HCT116 (cell line): ENCODE measurements at regions not wholly inside any gene's neighbourhood (a gene's known extent, or its start where the extent isn't known, plus 50 kb on each side); places are given as distances from the start of the nearest gene placed in this dataset.
"Not testable (repeated sequence)": the region's sequence is repeated elsewhere in the genome, so short reads cannot be mapped to it uniquely, and the experiment has no call there.

Source experiments
- ATAC-seq: fragments of 200-7000 bp; cut with Tn5 transposase; 2 replicates; pipeline ENCODE4 v1.9.1; 2020; ENCODE audit warnings: mild to moderate bottlenecking, moderate library complexity
- BruUV-seq: library from RNA; stranded (reverse); fragments of 400-500 nt; replicated peaks from 2 replicates; lab custom pipeline; 2021; lab: Mats Ljungman, UMichigan
- CTCF ChIA-PET: fragments of 300-600 bp; sonication (Branson Sonifier 250); formaldehyde crosslinking; loops from one replicate; lab custom pipeline; 2021; ENCODE audit warnings: antibody characterized with exemption; lab: Charles Lee
- POLR2A ChIA-PET: fragments of 300-600, 350-600 bp; sonication (Branson Sonifier 250); formaldehyde crosslinking; loops from one replicate; lab custom pipeline; 2021; ENCODE audit warnings: antibody characterized with exemption; lab: Charles Lee
- RAD21 ChIA-PET, 2 experiments: fragments of 300-600 bp; sonication (Branson Sonifier 250); formaldehyde crosslinking; loops; one replicate each; lab custom pipeline; 2023; ENCODE audit warnings: low total read pairs in 2 of 2; ENCODE audit not compliant: uncharacterized antibody in 2 of 2, unreplicated experiment in 2 of 2, low non-redundant PET in 1 of 2; lab: Charles Lee
- DNase-seq: peaks from one replicate; pipeline ENCODE4 v3.0.0-alpha.2; 2010; ENCODE audit warnings: low read depth, low spot score
- H2AFZ ChIP-seq: fragments of 200-600 bp; shearing (Covaris generic), sonication (generic); 2 replicates; pipeline ENCODE4 v1.6.1; 2017; ENCODE audit warnings: low read depth, mixed run types, mixed read lengths, antibody characterized with exemption, low read length; ENCODE audit not compliant: poor library complexity, severe bottlenecking
- H3K27ac ChIP-seq: 2 replicates; pipeline ENCODE4 v1.5.1; 2012; ENCODE audit warnings: low read depth, low read length
- H3K27me3 ChIP-seq: fragments of 200-600 bp; sonication (generic); 2 replicates; pipeline ENCODE4 v1.6.1; 2016; ENCODE audit warnings: mixed run types, low read length, mixed read lengths; ENCODE audit not compliant: insufficient read depth
- H3K36me3 ChIP-seq, 2 experiments: fragments of 200-500 bp in 1 of 2; fragments of 200-600 bp in 1 of 2; sonication (Bioruptor generic) in 1 of 2; sonication (generic) in 1 of 2; 2 replicates each; pipeline versions ENCODE4 v1.5.1 to v1.6.1; 2014 to 2016; ENCODE audit warnings: low read length in 2 of 2, inconsistent platforms in 1 of 2, mixed read lengths in 1 of 2, mixed run types in 1 of 2; ENCODE audit not compliant: insufficient read depth in 2 of 2, control insufficient read depth in 1 of 2
- H3K4me1 ChIP-seq, 2 experiments: fragments of 200-600 bp in 1 of 2; sonication (generic) in 1 of 2; 2 replicates each; pipeline versions ENCODE4 v1.5.1 to v1.6.1; 2012 to 2017; ENCODE audit warnings: low read length in 2 of 2, inconsistent platforms in 1 of 2, mild to moderate bottlenecking in 1 of 2, mixed read lengths in 1 of 2, mixed run types in 1 of 2, moderate library complexity in 1 of 2; ENCODE audit not compliant: insufficient read depth in 2 of 2, control insufficient read depth in 1 of 2
- H3K4me2 ChIP-seq: fragments of 200-600 bp; sonication (generic); 2 replicates; pipeline ENCODE4 v1.6.1; 2017; ENCODE audit warnings: mixed run types, low read length, mixed read lengths
- H3K4me3 ChIP-seq, 2 experiments: fragments of 200-600 bp in 1 of 2; sonication (generic) in 1 of 2; replicated peaks in 1 of 2; 2 replicates each; pipeline ENCODE4 v1.5.1; 2011 to 2016; ENCODE audit warnings: low read length in 2 of 2, control low read depth in 1 of 2, low read depth in 1 of 2, mild to moderate bottlenecking in 1 of 2, mixed read lengths in 1 of 2, mixed run types in 1 of 2
- H3K79me2 ChIP-seq: fragments of 200-600 bp; sonication (generic); 2 replicates; pipeline ENCODE4 v1.6.1; 2017; ENCODE audit warnings: mild to moderate bottlenecking, mixed run types, low read length, moderate library complexity, mixed read lengths; ENCODE audit not compliant: insufficient read depth
- H3K9ac ChIP-seq: fragments of 200-600 bp; sonication (generic); 2 replicates; pipeline ENCODE4 v1.6.1; 2016; ENCODE audit warnings: low read length, mixed read lengths
- H3K9me2 ChIP-seq: fragments of 200-600 bp; sonication (generic), shearing (Covaris generic); 2 replicates; pipeline ENCODE4 v1.6.1; 2017; ENCODE audit warnings: mixed run types, mild to moderate bottlenecking, moderate library complexity; ENCODE audit not compliant: insufficient read depth
- H3K9me3 ChIP-seq, 2 experiments: fragments of 200-500 bp in 1 of 2; fragments of 200-600 bp in 1 of 2; sonication (Bioruptor generic) in 1 of 2; sonication (generic) in 1 of 2; 2 replicates each; pipeline ENCODE4 v1.6.1; 2014 to 2017; ENCODE audit warnings: low read length in 2 of 2, mixed read lengths in 2 of 2, inconsistent platforms in 1 of 2, low read depth in 1 of 2, mild to moderate bottlenecking in 1 of 2, mixed run types in 1 of 2, moderate library complexity in 1 of 2; ENCODE audit not compliant: control insufficient read depth in 1 of 2, insufficient read depth in 1 of 2
- H4K20me1 ChIP-seq: fragments of 200-600 bp; sonication (generic), shearing (Covaris generic); 2 replicates; pipeline ENCODE4 v1.6.1; 2017; ENCODE audit warnings: mixed run types, mild to moderate bottlenecking, moderate library complexity; ENCODE audit not compliant: insufficient read depth
- EGR1 ChIP-seq: IDR thresholded peaks from 2 replicates; pipeline ENCODE4 v1.6.1; 2012; ENCODE audit warnings: low read depth
- ELF1 ChIP-seq: IDR thresholded peaks from 2 replicates; pipeline ENCODE4 v1.6.1; 2012; ENCODE audit warnings: low read depth, borderline replicate concordance
- EZH2 ChIP-seq: fragments of 200-600 bp; sonication (generic); IDR thresholded peaks from 2 replicates; pipeline ENCODE4 v1.6.1; 2017; ENCODE audit warnings: antibody characterized with exemption, mixed run types
- POLR2A ChIP-seq: IDR thresholded peaks from 2 replicates; pipeline ENCODE4 v1.7.0; 2011; ENCODE audit warnings: borderline replicate concordance; ENCODE audit not compliant: insufficient read depth, insufficient read length; ENCODE audit errors: extremely low read depth
- POLR2AphosphoS5 ChIP-seq: IDR thresholded peaks from 2 replicates; pipeline ENCODE4 v1.6.1; 2011; ENCODE audit warnings: mild to moderate bottlenecking, low read depth, low read length, moderate library complexity
- RAD21 ChIP-seq: IDR thresholded peaks from 2 replicates; pipeline ENCODE4 v1.6.1; 2012; ENCODE audit warnings: low read depth, mild to moderate bottlenecking
- SIN3A ChIP-seq: IDR thresholded peaks from 2 replicates; pipeline ENCODE4 v1.6.1; 2012; ENCODE audit warnings: low read depth
- SP1 ChIP-seq: IDR thresholded peaks from 2 replicates; pipeline ENCODE4 v1.6.1; 2012; ENCODE audit warnings: low read depth
- SRF ChIP-seq: IDR thresholded peaks from 2 replicates; pipeline ENCODE4 v1.6.1; 2012; ENCODE audit warnings: low read depth
- TCF7L2 ChIP-seq: IDR thresholded peaks from 2 replicates; pipeline ENCODE4 v1.7.0; 2011; ENCODE audit warnings: borderline replicate concordance, inconsistent platforms; ENCODE audit not compliant: insufficient read depth, insufficient read length; ENCODE audit errors: extremely low read depth
- YY1 ChIP-seq: IDR thresholded peaks from 2 replicates; pipeline ENCODE4 v1.6.1; 2011; ENCODE audit warnings: low read length, low read depth, moderate library complexity, mild to moderate bottlenecking; ENCODE audit not compliant: insufficient replicate concordance; ENCODE audit errors: extremely low read depth
- ZFX ChIP-seq: fragments of 450-650 bp; IDR thresholded peaks from 2 replicates; pipeline ENCODE4 v1.6.1; 2017
- ZNF274 ChIP-seq: fragments of 200-500 bp; sonication (Bioruptor generic); IDR thresholded peaks from 2 replicates; pipeline ENCODE4 v1.6.1; 2014; ENCODE audit warnings: mild to moderate bottlenecking, low read depth, low read length, inconsistent platforms
- intact Hi-C: fragments of 100-400 bp; cut with micrococcal nuclease; formaldehyde crosslinking; loops from 2 replicates; pipeline ENCODE4 v1.10.0; 2022
- TF ChIP-seq, protein P1 (sequence below), 3 experiments: fragments of 200-600 bp in 1 of 3; sonication (generic) in 1 of 3; IDR thresholded peaks in 2 of 3; conservative IDR thresholded peaks in 1 of 3; 2 replicates each; pipeline ENCODE4 v1.5.1; 2012 to 2017; ENCODE audit warnings: low read depth in 2 of 3, low read length in 2 of 3, antibody characterized with exemption in 1 of 3, borderline replicate concordance in 1 of 3, control low read depth in 1 of 3, mild to moderate bottlenecking in 1 of 3, mixed read lengths in 1 of 3, mixed run types in 1 of 3, moderate library complexity in 1 of 3; ENCODE audit not compliant: insufficient read depth in 1 of 3

DNA sequence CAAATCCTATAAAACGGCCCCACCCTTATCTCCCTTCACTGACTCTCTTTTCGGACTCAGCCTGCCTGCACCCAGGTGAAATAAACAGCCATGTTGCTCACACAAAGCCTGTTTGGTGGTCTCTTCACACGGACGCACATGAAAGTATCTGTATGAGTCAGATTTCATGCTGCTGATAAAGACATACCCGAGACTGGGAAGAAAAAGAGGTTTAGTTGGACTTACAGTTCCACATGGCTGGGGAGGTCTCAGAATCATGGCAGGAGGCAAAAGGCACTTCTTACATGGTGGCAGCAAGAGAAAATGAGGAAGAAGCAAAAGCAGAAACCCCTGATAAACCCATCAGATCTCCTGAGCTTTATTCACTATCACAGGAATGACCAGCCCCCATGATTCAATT, 249.3 kb upstream of the SPTLC3 start:
- BruUV-seq, intact Hi-C loops, CTCF ChIA-PET, DNase-seq, H3K9me2 ChIP-seq, H3K9ac ChIP-seq, H3K27ac ChIP-seq, H3K27me3 ChIP-seq, H3K4me1 ChIP-seq, H3K36me3 ChIP-seq, H3K4me2 ChIP-seq, H2AFZ ChIP-seq, H4K20me1 ChIP-seq, H3K4me3 ChIP-seq, H3K9me3 ChIP-seq, POLR2A ChIA-PET, H3K79me2 ChIP-seq, RAD21 ChIA-PET, ATAC-seq: not testable (repeated sequence)

DNA sequence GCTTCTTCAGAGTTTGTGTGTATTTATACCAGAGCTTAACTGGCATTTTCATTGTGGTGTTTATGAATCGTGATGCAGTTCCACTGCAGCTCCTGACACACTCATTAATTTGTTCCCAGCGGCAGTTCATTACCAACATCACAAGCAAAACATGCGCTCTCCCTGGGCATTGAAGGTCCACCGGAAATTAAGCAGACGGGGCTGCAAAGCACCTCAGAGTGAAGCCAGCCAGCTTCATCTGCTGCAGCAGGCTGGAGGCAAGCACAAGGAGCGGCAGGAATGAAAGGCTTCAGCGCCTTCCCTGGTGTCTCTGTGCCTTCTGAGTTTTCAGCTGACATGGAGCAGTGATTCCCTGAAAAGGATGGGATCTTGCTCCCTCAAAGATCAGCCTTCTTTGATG, 246.0 kb upstream of the SPTLC3 start:
- Histone ChIP-seq H3K36me3 (no peaks in the 10 kb centered on the region), H3K9me2 (no peaks in the 10 kb centered on the region), H3K4me3 (no peak overlapping the region), H4K20me1 (no peaks in the 10 kb centered on the region), H3K27me3 (no peaks in the 10 kb centered on the region), H2AFZ (no peak overlapping the region), H3K9ac (no peak overlapping the region), H3K79me2 (no peaks in the 10 kb centered on the region), H3K9me3 (peaks cover 4 to 6% of the 10 kb centered on the region in 2 experiments; a peak in 2 of 4 replicates), H3K4me1 (no peaks in the 10 kb centered on the region), H3K4me2 (no peak overlapping the region), H3K27ac (no peak overlapping the region)
- no peak for ATAC-seq
- no peak for TF ChIP-seq ZNF274
- no peak for TF ChIP-seq SRF
- TF ChIP-seq SP1, result no peak
- TF ChIP-seq TCF7L2, result no peak
- TF ChIP-seq YY1, result no peak
- no peak for TF ChIP-seq RAD21
- TF ChIP-seq EZH2, result no peak
- no peak for TF ChIP-seq ELF1
- TF ChIP-seq POLR2A, result no peak
- TF ChIP-seq, protein P1, sequence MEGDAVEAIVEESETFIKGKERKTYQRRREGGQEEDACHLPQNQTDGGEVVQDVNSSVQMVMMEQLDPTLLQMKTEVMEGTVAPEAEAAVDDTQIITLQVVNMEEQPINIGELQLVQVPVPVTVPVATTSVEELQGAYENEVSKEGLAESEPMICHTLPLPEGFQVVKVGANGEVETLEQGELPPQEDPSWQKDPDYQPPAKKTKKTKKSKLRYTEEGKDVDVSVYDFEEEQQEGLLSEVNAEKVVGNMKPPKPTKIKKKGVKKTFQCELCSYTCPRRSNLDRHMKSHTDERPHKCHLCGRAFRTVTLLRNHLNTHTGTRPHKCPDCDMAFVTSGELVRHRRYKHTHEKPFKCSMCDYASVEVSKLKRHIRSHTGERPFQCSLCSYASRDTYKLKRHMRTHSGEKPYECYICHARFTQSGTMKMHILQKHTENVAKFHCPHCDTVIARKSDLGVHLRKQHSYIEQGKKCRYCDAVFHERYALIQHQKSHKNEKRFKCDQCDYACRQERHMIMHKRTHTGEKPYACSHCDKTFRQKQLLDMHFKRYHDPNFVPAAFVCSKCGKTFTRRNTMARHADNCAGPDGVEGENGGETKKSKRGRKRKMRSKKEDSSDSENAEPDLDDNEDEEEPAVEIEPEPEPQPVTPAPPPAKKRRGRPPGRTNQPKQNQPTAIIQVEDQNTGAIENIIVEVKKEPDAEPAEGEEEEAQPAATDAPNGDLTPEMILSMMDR (IDR thresholded peaks at IDR 0.05 in 2 of 3, conservative IDR thresholded peaks at IDR 0.05 in 1 of 3; ENCODE audit: borderline replicate concordance in 1 of 3, insufficient read depth in 1 of 3, low read depth in 2 of 3, low read length in 2 of 3), result no peak
- no peak for TF ChIP-seq EGR1
- no peak for TF ChIP-seq POLR2AphosphoS5
- TF ChIP-seq ZFX, result no peak
- TF ChIP-seq SIN3A, result no peak
- no peak for DNase-seq
- no TSS peak for BruUV-seq
- CTCF ChIA-PET, result no interaction called here
- POLR2A ChIA-PET, result no interaction called here
- RAD21 ChIA-PET, result no interaction called here
- intact Hi-C loops, result no loop called here
